ENCODE measurements at regions not wholly inside any gene's neighbourhood (a gene's known extent, or its start where the extent isn't known, plus 50 kb on each side); places are given as distances from the start of the nearest gene placed in this dataset.

DNA sequence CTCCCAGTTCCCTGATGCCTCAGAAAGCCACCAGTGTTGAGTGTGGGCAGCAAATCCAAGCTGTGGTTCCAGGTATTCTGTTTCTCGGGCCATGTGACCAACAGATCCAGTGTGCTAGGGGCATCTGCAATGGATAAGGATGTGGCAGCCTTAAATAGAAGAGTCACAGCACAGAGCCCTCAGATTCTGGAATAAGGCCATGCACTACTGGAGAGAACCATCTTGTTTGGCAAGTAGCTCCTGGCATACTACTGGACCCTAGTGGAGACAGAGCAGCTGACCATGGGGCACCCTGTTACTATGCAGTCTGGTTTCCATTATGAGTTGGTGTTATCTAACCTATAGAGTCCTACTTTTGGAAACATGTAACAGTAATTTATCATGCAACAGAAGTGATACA is 53.3 kb upstream of the ZBTB7C start:
- Histone ChIP-seq H3F3A (replicated peaks; ENCODE audit: low read depth) (no peaks in the 10 kb centered on the region), H3K36me3 (ENCODE audit: insufficient read depth) (no peaks in the 10 kb centered on the region), H3K27me3 (ENCODE audit: insufficient read depth) (no peaks in the 10 kb centered on the region), H3K79me2 (replicated peaks; ENCODE audit: insufficient read depth) (no peaks in the 10 kb centered on the region), H3K9me2 (ENCODE audit: insufficient read depth) (0 out of 2 replicates have a peak, but pooled peaks cover 3% of the 10 kb centered on the region), H2AFZ (no peak overlapping the region), H3K4me3 (no peak overlapping the region), H3K27ac (ENCODE audit: low read depth) (no peak overlapping the region), H3K4me2 (no peak overlapping the region), H4K20me1 (replicated peaks; ENCODE audit: insufficient read depth) (no peaks in the 10 kb centered on the region), H3K4me1 (ENCODE audit: insufficient read depth) (no peaks in the 10 kb centered on the region)
- TF ChIP-seq EZH2 (IDR thresholded peaks at IDR 0.05; ENCODE audit: low read depth, unreplicated experiment): no peak
- no peak for TF ChIP-seq JUNB (IDR thresholded peaks at IDR 0.05; ENCODE audit: unreplicated experiment)
- TF ChIP-seq, protein P1, sequence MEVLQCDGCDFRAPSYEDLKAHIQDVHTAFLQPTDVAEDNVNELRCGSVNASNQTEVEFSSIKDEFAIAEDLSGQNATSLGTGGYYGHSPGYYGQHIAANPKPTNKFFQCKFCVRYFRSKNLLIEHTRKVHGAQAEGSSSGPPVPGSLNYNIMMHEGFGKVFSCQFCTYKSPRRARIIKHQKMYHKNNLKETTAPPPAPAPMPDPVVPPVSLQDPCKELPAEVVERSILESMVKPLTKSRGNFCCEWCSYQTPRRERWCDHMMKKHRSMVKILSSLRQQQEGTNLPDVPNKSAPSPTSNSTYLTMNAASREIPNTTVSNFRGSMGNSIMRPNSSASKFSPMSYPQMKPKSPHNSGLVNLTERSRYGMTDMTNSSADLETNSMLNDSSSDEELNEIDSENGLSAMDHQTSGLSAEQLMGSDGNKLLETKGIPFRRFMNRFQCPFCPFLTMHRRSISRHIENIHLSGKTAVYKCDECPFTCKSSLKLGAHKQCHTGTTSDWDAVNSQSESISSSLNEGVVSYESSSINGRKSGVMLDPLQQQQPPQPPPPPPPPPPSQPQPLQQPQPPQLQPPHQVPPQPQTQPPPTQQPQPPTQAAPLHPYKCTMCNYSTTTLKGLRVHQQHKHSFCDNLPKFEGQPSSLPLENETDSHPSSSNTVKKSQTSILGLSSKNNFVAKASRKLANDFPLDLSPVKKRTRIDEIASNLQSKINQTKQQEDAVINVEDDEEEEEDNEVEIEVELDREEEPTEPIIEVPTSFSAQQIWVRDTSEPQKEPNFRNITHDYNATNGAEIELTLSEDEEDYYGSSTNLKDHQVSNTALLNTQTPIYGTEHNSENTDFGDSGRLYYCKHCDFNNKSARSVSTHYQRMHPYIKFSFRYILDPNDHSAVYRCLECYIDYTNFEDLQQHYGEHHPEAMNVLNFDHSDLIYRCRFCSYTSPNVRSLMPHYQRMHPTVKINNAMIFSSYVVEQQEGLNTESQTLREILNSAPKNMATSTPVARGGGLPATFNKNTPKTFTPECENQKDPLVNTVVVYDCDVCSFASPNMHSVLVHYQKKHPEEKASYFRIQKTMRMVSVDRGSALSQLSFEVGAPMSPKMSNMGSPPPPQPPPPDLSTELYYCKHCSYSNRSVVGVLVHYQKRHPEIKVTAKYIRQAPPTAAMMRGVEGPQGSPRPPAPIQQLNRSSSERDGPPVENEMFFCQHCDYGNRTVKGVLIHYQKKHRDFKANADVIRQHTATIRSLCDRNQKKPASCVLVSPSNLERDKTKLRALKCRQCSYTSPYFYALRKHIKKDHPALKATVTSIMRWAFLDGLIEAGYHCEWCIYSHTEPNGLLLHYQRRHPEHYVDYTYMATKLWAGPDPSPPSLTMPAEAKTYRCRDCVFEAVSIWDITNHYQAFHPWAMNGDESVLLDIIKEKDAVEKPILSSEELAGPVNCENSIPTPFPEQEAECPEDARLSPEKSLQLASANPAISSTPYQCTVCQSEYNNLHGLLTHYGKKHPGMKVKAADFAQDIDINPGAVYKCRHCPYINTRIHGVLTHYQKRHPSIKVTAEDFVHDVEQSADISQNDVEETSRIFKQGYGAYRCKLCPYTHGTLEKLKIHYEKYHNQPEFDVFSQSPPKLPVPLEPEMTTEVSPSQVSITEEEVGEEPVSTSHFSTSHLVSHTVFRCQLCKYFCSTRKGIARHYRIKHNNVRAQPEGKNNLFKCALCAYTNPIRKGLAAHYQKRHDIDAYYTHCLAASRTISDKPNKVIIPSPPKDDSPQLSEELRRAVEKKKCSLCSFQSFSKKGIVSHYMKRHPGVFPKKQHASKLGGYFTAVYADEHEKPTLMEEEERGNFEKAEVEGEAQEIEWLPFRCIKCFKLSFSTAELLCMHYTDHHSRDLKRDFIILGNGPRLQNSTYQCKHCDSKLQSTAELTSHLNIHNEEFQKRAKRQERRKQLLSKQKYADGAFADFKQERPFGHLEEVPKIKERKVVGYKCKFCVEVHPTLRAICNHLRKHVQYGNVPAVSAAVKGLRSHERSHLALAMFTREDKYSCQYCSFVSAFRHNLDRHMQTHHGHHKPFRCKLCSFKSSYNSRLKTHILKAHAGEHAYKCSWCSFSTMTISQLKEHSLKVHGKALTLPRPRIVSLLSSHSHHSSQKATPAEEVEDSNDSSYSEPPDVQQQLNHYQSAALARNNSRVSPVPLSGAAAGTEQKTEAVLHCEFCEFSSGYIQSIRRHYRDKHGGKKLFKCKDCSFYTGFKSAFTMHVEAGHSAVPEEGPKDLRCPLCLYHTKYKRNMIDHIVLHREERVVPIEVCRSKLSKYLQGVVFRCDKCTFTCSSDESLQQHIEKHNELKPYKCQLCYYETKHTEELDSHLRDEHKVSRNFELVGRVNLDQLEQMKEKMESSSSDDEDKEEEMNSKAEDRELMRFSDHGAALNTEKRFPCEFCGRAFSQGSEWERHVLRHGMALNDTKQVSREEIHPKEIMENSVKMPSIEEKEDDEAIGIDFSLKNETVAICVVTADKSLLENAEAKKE (CRISPR knock-in tag; IDR thresholded peaks at IDR 0.05): no peak
- TF ChIP-seq, protein P2, sequence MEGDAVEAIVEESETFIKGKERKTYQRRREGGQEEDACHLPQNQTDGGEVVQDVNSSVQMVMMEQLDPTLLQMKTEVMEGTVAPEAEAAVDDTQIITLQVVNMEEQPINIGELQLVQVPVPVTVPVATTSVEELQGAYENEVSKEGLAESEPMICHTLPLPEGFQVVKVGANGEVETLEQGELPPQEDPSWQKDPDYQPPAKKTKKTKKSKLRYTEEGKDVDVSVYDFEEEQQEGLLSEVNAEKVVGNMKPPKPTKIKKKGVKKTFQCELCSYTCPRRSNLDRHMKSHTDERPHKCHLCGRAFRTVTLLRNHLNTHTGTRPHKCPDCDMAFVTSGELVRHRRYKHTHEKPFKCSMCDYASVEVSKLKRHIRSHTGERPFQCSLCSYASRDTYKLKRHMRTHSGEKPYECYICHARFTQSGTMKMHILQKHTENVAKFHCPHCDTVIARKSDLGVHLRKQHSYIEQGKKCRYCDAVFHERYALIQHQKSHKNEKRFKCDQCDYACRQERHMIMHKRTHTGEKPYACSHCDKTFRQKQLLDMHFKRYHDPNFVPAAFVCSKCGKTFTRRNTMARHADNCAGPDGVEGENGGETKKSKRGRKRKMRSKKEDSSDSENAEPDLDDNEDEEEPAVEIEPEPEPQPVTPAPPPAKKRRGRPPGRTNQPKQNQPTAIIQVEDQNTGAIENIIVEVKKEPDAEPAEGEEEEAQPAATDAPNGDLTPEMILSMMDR (conservative IDR thresholded peaks at IDR 0.05; ENCODE audit: low read depth in 2 of 2): no peak
- TF ChIP-seq NANOG (IDR thresholded peaks at IDR 0.05; ENCODE audit: borderline replicate concordance): no peak
- TF ChIP-seq, protein P3, sequence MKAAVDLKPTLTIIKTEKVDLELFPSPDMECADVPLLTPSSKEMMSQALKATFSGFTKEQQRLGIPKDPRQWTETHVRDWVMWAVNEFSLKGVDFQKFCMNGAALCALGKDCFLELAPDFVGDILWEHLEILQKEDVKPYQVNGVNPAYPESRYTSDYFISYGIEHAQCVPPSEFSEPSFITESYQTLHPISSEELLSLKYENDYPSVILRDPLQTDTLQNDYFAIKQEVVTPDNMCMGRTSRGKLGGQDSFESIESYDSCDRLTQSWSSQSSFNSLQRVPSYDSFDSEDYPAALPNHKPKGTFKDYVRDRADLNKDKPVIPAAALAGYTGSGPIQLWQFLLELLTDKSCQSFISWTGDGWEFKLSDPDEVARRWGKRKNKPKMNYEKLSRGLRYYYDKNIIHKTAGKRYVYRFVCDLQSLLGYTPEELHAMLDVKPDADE (IDR thresholded peaks at IDR 0.05): no peak
- TF ChIP-seq ZNF331 (CRISPR knock-in tag; IDR thresholded peaks at IDR 0.05; ENCODE audit: low read depth): no peak
- no peak for TF ChIP-seq STAT1 (IDR thresholded peaks at IDR 0.05; ENCODE audit: unreplicated experiment)
- no peak for TF ChIP-seq POLR2AphosphoS5 (IDR thresholded peaks at IDR 0.05; ENCODE audit: low read depth)
- ATAC-seq (no peak), DNase-seq (ENCODE audit: low spot score) (no peak)
- Mint-ChIP-seq H3K27ac (no peak overlapping the region), H3K36me3 (ENCODE audit: low read depth) (no peaks in the 10 kb centered on the region), H3K4me3 (no peak overlapping the region), H3K9me3 (no peaks in the 10 kb centered on the region), H3K4me1 (no peaks in the 10 kb centered on the region), H3K27me3 (ENCODE audit: insufficient read depth, low read depth, poor library complexity) (peaks cover 6% of the 10 kb centered on the region)
